ENCODE measurements at regions not wholly inside any gene's neighbourhood (a gene's known extent, or its start where the extent isn't known, plus 50 kb on each side); places are given as distances from the start of the nearest gene placed in this dataset.

GRCh38 chr14:101087614-101088394, 184.3 kb upstream of the RTL1 start:
- TF ChIP-seq CTCF (IDR thresholded peaks at IDR 0.05; ENCODE audit: insufficient read depth, low read depth, low read length) = no peak
- TF ChIP-seq EZH2 (IDR thresholded peaks at IDR 0.05; ENCODE audit: insufficient read depth, low read length) = no peak

Measured in astrocyte (in vitro differentiated cells and primary cell).